GM23248 (cell line): ENCODE measurements at regions not wholly inside any gene's neighbourhood (a gene's known extent, or its start where the extent isn't known, plus 50 kb on each side); places are given as distances from the start of the nearest gene placed in this dataset.

ENCODE experiments used
- EZH2 ChIP-seq: fragments of 200-600 bp; sonication (generic); IDR thresholded peaks from 2 replicates; pipeline ENCODE4 v1.6.1; 2018; ENCODE audit warnings: antibody characterized with exemption, mild to moderate bottlenecking; ENCODE audit not compliant: insufficient read depth, poor library complexity, severe bottlenecking
- EZH2phosphoT487 ChIP-seq: fragments of 200-600 bp; sonication (generic); IDR thresholded peaks from 2 replicates; pipeline ENCODE4 v1.6.1; 2018; ENCODE audit warnings: antibody characterized with exemption, moderate library complexity, mild to moderate bottlenecking, low read depth; ENCODE audit not compliant: insufficient read depth

DNA sequence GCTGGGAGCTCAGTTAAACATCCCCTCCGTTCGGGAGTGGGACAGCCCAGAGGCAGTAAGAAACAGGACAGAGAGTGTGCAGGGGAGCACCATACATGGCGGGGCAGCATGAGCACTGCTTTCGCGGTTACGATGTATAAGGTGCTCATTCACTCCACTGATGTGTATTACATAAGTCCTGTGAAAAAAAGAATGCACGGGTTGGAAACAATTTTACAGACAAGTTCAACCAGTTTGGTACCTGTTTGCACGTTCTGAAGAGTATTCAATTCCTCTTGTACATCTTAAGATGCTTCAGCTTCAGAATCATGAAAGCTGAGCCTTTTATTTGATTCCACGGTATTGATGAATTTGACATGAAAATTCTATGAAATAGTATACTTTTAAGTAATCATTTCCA lies 97.8 kb upstream of the NETO1 start:
- TF ChIP-seq EZH2, result no peak
- TF ChIP-seq EZH2phosphoT487, result no peak
